NCI-H82 treated with DMSO at 0.1 percent for 48 hours (cell line): ENCODE measurements at regions not wholly inside any gene's neighbourhood (a gene's known extent, or its start where the extent isn't known, plus 50 kb on each side); places are given as distances from the start of the nearest gene placed in this dataset.
"Not testable (repeated sequence)": the region's sequence is repeated elsewhere in the genome, so short reads cannot be mapped to it uniquely, and the experiment has no call there.

ENCODE experiments used
- DNase-seq: peaks from one replicate; lab custom pipeline; 2025; ENCODE audit not compliant: unreplicated experiment; lab: John Stamatoyannopoulos, UW

GRCh38 chr6:92000112-92000511, 1413.2 kb upstream of the MAP3K7 start:
- DNase-seq: no peak

- DNase-seq: no peak
These were observed 1407.9 kb upstream of the MAP3K7 start for GRCh38 chr6:91994787-91995186.

- no peak for DNase-seq
These were observed 1395.7 kb upstream of the MAP3K7 start for GRCh38 chr6:91982559-91982958.

DNA sequence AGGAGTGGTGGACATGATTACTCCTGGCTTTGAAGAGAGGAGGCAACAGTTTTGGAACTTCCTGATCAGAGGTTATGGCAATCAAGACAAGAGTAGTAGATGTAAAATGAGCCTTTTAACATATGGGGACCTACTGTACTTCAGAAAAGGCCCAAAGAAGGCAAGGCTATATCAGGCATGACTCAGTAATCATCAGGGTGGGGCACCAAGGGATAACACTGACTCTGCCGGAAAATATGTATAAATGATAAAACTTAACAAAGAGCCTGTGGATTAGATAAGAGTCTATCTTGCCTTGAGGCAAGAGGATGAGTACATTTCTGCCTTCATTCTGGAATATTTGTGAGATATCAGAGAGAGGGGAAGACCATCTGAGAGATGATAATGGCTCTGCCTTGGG, 1389.9 kb upstream of the MAP3K7 start:
- no peak for DNase-seq

GRCh38 chr6:91970700-91971099, 1383.8 kb upstream of the MAP3K7 start:
- DNase-seq: no peak

GRCh38 chr6:91965872-91966271, 1379.0 kb upstream of the MAP3K7 start:
- no peak for DNase-seq

DNA sequence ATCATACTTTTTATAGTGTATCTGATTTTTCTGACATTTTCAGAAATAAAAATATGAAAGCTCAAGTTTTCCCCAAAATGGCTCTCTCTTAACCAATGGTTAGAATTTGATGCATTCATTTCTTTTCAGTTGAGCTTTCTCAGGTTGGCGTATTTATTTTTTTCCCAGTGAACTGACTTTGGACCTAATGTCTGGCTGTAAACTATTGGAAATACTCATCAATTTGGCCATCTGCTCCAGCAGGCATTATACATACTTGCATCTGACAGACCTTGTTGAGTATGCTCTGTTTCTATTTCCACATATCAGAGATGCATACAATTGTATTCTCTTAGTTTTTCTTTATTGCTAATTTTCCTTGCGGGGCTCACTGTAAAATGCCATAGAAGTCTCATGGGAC, 1374.8 kb upstream of the MAP3K7 start:
- DNase-seq: no peak

GRCh38 chr6:91961236-91961635, 1374.4 kb upstream of the MAP3K7 start:
- DNase-seq: no peak

- DNase-seq: no peak
These were observed 1355.0 kb upstream of the MAP3K7 start for GRCh38 chr6:91941838-91942237.

DNA sequence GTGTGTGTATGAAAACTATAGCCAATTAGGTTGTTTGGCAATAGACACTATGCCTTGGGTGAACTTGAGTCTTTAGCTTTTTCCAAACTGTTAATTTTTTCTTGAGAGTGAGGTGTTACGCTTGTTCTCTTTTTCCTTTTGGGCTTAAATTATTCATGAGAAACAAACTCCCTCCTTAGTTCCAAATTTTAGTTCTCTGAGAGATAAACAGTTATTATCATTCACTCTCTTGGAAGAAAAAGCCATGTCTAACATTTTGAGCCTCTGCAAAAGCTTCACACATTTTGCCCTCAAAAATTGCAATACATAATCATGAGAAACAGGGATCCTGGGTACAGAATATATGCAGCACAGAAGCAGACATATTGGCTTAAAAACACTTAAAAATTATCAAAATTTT, 1353.9 kb upstream of the MAP3K7 start:
- DNase-seq: no peak

DNA sequence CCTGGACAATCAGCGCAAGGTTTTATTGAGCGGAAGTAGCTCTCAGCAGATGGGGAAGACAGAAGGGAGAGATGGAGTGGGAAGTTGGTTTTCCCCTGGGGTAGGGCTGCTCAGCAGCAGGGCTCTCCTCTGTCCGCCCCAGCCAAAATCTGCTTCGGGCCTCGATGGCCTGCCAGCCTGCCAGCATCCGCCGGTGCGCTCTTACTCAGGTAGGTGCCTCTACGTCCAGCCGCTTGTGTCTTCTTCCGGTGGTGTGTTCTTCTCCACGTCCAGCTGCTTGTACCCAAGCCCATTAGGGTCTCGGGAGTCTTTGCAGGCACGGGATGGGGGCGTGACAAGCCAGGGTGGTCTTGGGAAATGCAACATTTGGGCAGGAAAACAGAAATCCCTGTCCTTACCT, 1340.0 kb upstream of the MAP3K7 start:
- no peak for DNase-seq

GRCh38 chr6:91926361-91926760, 1339.5 kb upstream of the MAP3K7 start:
- DNase-seq: no peak

- no peak for DNase-seq
These were observed 1325.1 kb upstream of the MAP3K7 start for GRCh38 chr6:91911945-91912344.

GRCh38 chr6:91904586-91905164, 1317.8 kb upstream of the MAP3K7 start:
- DNase-seq: no peak

- no peak for DNase-seq
These were observed 1308.9 kb upstream of the MAP3K7 start for GRCh38 chr6:91895599-91896285.

DNA sequence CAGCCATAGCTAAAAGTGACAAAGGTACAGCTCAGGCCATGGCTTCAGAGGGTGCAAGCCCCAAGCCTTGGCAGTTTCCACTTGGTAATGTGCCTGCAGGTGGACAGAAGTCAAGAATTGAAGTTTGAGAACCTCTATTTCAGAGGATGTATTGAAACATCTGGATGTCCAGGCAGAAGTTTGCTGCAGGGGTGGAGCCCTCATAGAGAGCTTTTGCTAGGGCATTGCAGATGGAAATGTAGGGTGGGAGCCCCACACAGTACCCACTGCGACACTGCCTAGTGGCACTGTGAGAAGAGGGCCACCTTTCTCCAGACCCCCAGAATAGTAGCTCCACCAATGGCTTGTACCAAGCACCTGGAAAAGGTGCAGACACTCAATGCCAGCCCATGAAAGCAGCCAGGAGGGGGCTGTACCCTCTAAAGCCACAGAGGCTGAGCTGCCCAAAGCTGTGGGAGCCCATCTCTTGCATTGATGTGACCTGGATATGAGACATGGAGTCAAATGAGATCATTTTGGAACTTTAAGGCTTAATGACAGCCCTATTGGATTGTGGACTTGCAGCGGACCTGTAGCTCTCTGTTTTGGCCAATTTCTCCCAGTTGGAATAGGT, 1299.4 kb upstream of the MAP3K7 start:
- DNase-seq: no peak

GRCh38 chr6:91881791-91882190, 1294.9 kb upstream of the MAP3K7 start:
- DNase-seq: not testable (repeated sequence)

DNA sequence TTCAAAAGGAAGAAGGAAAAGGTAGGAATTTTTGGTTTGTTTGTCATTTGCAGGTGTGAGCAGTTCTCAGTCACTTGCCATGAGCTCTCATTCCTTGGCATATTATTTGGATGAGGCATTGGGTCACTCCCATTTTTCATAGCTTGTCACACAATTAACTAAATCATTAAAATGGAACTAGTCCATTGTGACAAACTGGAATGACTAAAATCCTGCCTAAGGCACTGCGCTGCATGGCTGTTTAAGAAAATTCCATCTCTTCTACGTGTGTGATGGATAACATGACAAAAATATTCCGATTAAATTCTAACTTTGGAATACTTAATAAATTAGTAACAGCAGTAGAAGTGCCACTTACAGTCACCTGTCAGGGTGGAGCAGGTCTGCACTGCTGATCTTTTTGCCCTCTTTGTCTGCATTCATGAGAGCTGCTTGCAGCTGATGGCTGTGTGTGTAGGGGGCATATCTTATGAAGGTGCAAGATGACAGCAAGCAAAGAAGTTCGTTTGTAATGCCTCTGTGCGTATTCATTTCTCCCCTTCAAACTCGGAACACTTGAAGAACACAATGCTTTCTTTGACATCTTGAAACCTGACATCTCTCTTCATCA, 1292.6 kb upstream of the MAP3K7 start:
- DNase-seq: no peak

GRCh38 chr6:91877994-91878393, 1291.1 kb upstream of the MAP3K7 start:
- no peak for DNase-seq

- no peak for DNase-seq
These were observed 1288.1 kb upstream of the MAP3K7 start for GRCh38 chr6:91874971-91875370.

- DNase-seq: no peak
These were observed 1281.8 kb upstream of the MAP3K7 start for GRCh38 chr6:91868539-91869202.

DNA sequence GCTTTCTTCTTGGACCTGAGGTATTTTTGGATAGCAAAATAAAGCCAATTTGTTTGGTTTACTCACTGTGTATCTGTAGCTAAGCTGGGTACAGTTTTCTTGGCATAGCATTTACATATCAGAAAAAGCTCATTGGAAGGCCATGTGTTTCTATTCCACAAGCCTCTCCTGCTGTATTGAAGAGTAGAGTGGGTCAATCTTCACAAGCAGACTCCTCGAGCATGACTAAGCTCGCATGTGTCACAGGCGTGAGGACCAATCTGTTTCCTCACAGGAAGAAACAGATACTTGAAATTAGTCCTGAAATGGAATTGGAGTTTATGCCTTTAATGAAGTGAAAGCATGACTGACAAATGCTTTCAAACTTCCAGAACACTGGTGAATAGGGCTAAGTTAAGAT, 1279.0 kb upstream of the MAP3K7 start:
- no peak for DNase-seq
